ENCODE measurements at regions not wholly inside any gene's neighbourhood (a gene's known extent, or its start where the extent isn't known, plus 50 kb on each side); places are given as distances from the start of the nearest gene placed in this dataset.

GRCh38 chr14:94903338-94903737 is 133.4 kb upstream of the GSC start:
- TF ChIP-seq, protein P1, sequence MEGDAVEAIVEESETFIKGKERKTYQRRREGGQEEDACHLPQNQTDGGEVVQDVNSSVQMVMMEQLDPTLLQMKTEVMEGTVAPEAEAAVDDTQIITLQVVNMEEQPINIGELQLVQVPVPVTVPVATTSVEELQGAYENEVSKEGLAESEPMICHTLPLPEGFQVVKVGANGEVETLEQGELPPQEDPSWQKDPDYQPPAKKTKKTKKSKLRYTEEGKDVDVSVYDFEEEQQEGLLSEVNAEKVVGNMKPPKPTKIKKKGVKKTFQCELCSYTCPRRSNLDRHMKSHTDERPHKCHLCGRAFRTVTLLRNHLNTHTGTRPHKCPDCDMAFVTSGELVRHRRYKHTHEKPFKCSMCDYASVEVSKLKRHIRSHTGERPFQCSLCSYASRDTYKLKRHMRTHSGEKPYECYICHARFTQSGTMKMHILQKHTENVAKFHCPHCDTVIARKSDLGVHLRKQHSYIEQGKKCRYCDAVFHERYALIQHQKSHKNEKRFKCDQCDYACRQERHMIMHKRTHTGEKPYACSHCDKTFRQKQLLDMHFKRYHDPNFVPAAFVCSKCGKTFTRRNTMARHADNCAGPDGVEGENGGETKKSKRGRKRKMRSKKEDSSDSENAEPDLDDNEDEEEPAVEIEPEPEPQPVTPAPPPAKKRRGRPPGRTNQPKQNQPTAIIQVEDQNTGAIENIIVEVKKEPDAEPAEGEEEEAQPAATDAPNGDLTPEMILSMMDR (IDR thresholded peaks at IDR 0.05) = no peak
- TF ChIP-seq POLR2A (IDR thresholded peaks at IDR 0.05) = no peak

All from right lobe of liver (tissue), 4 donors.